HFFc6 (cell line): ENCODE measurements at regions not wholly inside any gene's neighbourhood (a gene's known extent, or its start where the extent isn't known, plus 50 kb on each side); places are given as distances from the start of the nearest gene placed in this dataset.

Experiments used
- DNase-seq: peaks from one replicate; pipeline ENCODE4 v3.0.0-alpha.2; 2018
- H3K27ac Mint-ChIP-seq: 2 replicates; pipeline ENCODE4 v1.8.0; 2020; ENCODE audit warnings: mild to moderate bottlenecking, mixed read lengths
- H3K27me3 Mint-ChIP-seq: 2 replicates; pipeline ENCODE4 v1.8.0; 2021; ENCODE audit warnings: mild to moderate bottlenecking, moderate library complexity, mixed read lengths; ENCODE audit not compliant: insufficient read depth
- H3K36me3 Mint-ChIP-seq: 2 replicates; pipeline ENCODE4 v1.8.0; 2021; ENCODE audit warnings: low read depth, mixed read lengths
- H3K4me1 Mint-ChIP-seq: 2 replicates; pipeline ENCODE4 v1.8.0; 2020; ENCODE audit warnings: low read depth, mixed read lengths
- H3K4me3 Mint-ChIP-seq: 2 replicates; pipeline ENCODE4 v1.8.0; 2020; ENCODE audit warnings: mild to moderate bottlenecking, moderate library complexity, mixed read lengths
- H3K9me3 Mint-ChIP-seq: 2 replicates; pipeline ENCODE4 v1.8.0; 2020; ENCODE audit warnings: mild to moderate bottlenecking, mixed read lengths
- CTCF ChIP-seq: fragments of 200-600 bp; sonication (generic); IDR thresholded peaks from 2 replicates; pipeline ENCODE4 v1.5.0; 2021; ENCODE audit warnings: antibody characterized with exemption, mild to moderate bottlenecking

GRCh38 chr7:67614843-67615242 lies 618.2 kb downstream of the TYW1 start:
- H3K4me3 Mint-ChIP-seq: no peak overlapping the region
- peaks cover 8% of the 10 kb centered on the region; the same call in 1 of the 2 replicates for H3K27me3 Mint-ChIP-seq
- no peak for TF ChIP-seq CTCF
- no peak overlapping the region for H3K27ac Mint-ChIP-seq
- peaks cover 30% of the 10 kb centered on the region for H3K9me3 Mint-ChIP-seq
- H3K36me3 Mint-ChIP-seq: no peaks in the 10 kb centered on the region
- DNase-seq: no peak
- no peaks in the 10 kb centered on the region for H3K4me1 Mint-ChIP-seq

- DNase-seq: no peak
These were observed 619.9 kb downstream of the TYW1 start for GRCh38 chr7:67616517-67616916.

GRCh38 chr7:67618556-67619162 lies 622.0 kb downstream of the TYW1 start:
- H3K4me3 Mint-ChIP-seq: no peak overlapping the region
- TF ChIP-seq CTCF: no peak
- H3K27me3 Mint-ChIP-seq: peaks cover 9% of the 10 kb centered on the region
- H3K36me3 Mint-ChIP-seq: no peaks in the 10 kb centered on the region
- no peaks in the 10 kb centered on the region for H3K4me1 Mint-ChIP-seq
- H3K27ac Mint-ChIP-seq: no peak overlapping the region
- H3K9me3 Mint-ChIP-seq: peaks cover 14% of the 10 kb centered on the region
- no peak for DNase-seq

More at GRCh38 chr7:67616517-67616916, 619.9 kb downstream of the TYW1 start:
- Mint-ChIP-seq H3K27ac (no peak overlapping the region), H3K27me3 (peaks cover 9% of the 10 kb centered on the region), H3K4me1 (no peaks in the 10 kb centered on the region), H3K4me3 (no peak overlapping the region), H3K9me3 (peaks cover 20% of the 10 kb centered on the region), H3K36me3 (no peaks in the 10 kb centered on the region)
- TF ChIP-seq CTCF: no peak

GRCh38 chr7:67619175-67619574 lies 622.5 kb downstream of the TYW1 start:
- no peak overlapping the region for H3K27ac Mint-ChIP-seq
- no peak for TF ChIP-seq CTCF
- H3K9me3 Mint-ChIP-seq: peaks cover 10% of the 10 kb centered on the region
- no peak overlapping the region for H3K4me3 Mint-ChIP-seq
- H3K27me3 Mint-ChIP-seq: peaks cover 7% of the 10 kb centered on the region
- H3K36me3 Mint-ChIP-seq: no peaks in the 10 kb centered on the region
- no peaks in the 10 kb centered on the region for H3K4me1 Mint-ChIP-seq
- no peak for DNase-seq

GRCh38 chr7:67620216-67620933 lies 623.7 kb downstream of the TYW1 start:
- Mint-ChIP-seq H3K36me3 (no peaks in the 10 kb centered on the region), H3K27ac (no peak overlapping the region), H3K4me1 (no peaks in the 10 kb centered on the region), H3K4me3 (no peak overlapping the region), H3K9me3 (peaks cover 8% of the 10 kb centered on the region), H3K27me3 (peaks cover 7% of the 10 kb centered on the region)
- no peak for DNase-seq
- TF ChIP-seq CTCF: no peak
